Right cardiac atrium (tissue), 5 donors: ENCODE measurements at regions not wholly inside any gene's neighbourhood (a gene's known extent, or its start where the extent isn't known, plus 50 kb on each side); places are given as distances from the start of the nearest gene placed in this dataset.

Experiments
- ATAC-seq, 2 donors: fragments of 200-7000 bp; cut with Tn5 transposase; one replicate each; pipeline versions ENCODE4 v1.8.0 to v1.9.1; 2020; ENCODE audit warnings: moderate library complexity in 2 of 2, mild to moderate bottlenecking in 1 of 2
- DNase-seq, 3 donors: peaks; one replicate each; pipeline ENCODE4 v3.0.0-alpha.2; 2020
- H3K27ac ChIP-seq: one replicate; pipeline ENCODE4 v1.5.1; 2013; ENCODE audit warnings: mild to moderate bottlenecking, low read length, control low read depth, moderate library complexity
- H3K27me3 ChIP-seq: one replicate; pipeline ENCODE4 v1.6.1; 2013; ENCODE audit not compliant: control insufficient read depth, insufficient read depth
- H3K4me1 ChIP-seq: one replicate; pipeline ENCODE4 v1.6.1; 2013; ENCODE audit warnings: low read length; ENCODE audit not compliant: control insufficient read depth, insufficient read depth
- H3K4me3 ChIP-seq: one replicate; pipeline ENCODE4 v1.5.1; 2013; ENCODE audit warnings: low read length, control low read depth
- H3K9me3 ChIP-seq: one replicate; pipeline ENCODE4 v1.6.1; 2013; ENCODE audit warnings: low read length; ENCODE audit not compliant: control insufficient read depth
- WGBS: extraction: QIAGEN DNeasy Blood & Tissue Kit; methylation state at CpG from one replicate; pipeline ENCODE4 v1.1.7; 2013; 5-methylcytosine and 5-hydroxymethylcytosine counted together
- intact Hi-C, 4 donors: fragments of 100-400 bp; cut with DNase I; formaldehyde crosslinking; loops; one replicate each; pipeline versions ENCODE4 v1.11.0 to v1.14.0; 2022 to 2023
- donor health status: healthy with polysubstance abuse.
- donor health status: DM: no; HTN: yes; CAD: no.
- donor health status: DM: no; HTN: no; CAD: no.
- donor health status: DM: no; HTN: yes; CAD: no; lungs with severe emphysema.
- donor health status: DM: yes; HTN: yes; CAD: no.

GRCh38 chr12:105847068-105847467 lies 291.7 kb downstream of the NUAK1 start:
- Histone ChIP-seq H3K27ac (no peak overlapping the region), H3K4me3 (no peak overlapping the region), H3K27me3 (no peaks in the 10 kb centered on the region), H3K9me3 (no peaks in the 10 kb centered on the region), H3K4me1 (no peaks in the 10 kb centered on the region)
- ATAC-seq, result no peak
- WGBS, result 96% methylated on average over 1 of the region's 1 CpG
- intact Hi-C loops, result no loop called here
- no peak for DNase-seq

- 95% methylated on average over 2 of the region's 2 CpGs for WGBS
- intact Hi-C loops, result no loop called here
- Histone ChIP-seq H3K4me3 (no peak overlapping the region), H3K9me3 (no peaks in the 10 kb centered on the region), H3K27ac (no peak overlapping the region), H3K4me1 (peaks cover 2% of the 10 kb centered on the region), H3K27me3 (no peaks in the 10 kb centered on the region)
- DNase-seq (no peak), ATAC-seq (no peak)
Observed at GRCh38 chr12:105848286-105848685, 290.5 kb downstream of the NUAK1 start.

GRCh38 chr12:105850103-105850968 lies 288.4 kb downstream of the NUAK1 start:
- Histone ChIP-seq H3K4me1 (peaks cover 2% of the 10 kb centered on the region), H3K27ac (no peak overlapping the region), H3K4me3 (no peak overlapping the region), H3K27me3 (no peaks in the 10 kb centered on the region), H3K9me3 (no peaks in the 10 kb centered on the region)
- ATAC-seq, result no peak
- WGBS, result 58% methylated on average over 6 of the region's 6 CpGs
- no peak for DNase-seq
- intact Hi-C loops, result no loop called here

GRCh38 chr12:105852496-105852895 lies 286.3 kb downstream of the NUAK1 start:
- DNase-seq (no peak), ATAC-seq (no peak)
- Histone ChIP-seq H3K9me3 (no peaks in the 10 kb centered on the region), H3K27me3 (no peaks in the 10 kb centered on the region), H3K4me1 (peaks cover 2% of the 10 kb centered on the region), H3K4me3 (peak overlapping the region; percentile 33), H3K27ac (no peak overlapping the region)
- intact Hi-C loops, result no loop called here
- 28% methylated on average over 7 of the region's 7 CpGs for WGBS

- Histone ChIP-seq H3K27me3 (no peaks in the 10 kb centered on the region), H3K4me3 (no peak overlapping the region), H3K9me3 (no peaks in the 10 kb centered on the region), H3K27ac (no peak overlapping the region), H3K4me1 (peaks cover 2% of the 10 kb centered on the region)
- DNase-seq (peak; percentile 65 to 81 (median 80)), ATAC-seq (peak; percentile 94 to 95)
- intact Hi-C loops, result no loop called here
- WGBS, result 18% methylated on average over 2 of the region's 2 CpGs
Observed at GRCh38 chr12:105852951-105853350, 285.8 kb downstream of the NUAK1 start.

GRCh38 chr12:105854071-105854470 lies 284.7 kb downstream of the NUAK1 start:
- Histone ChIP-seq H3K27ac (no peak overlapping the region), H3K9me3 (no peaks in the 10 kb centered on the region), H3K27me3 (no peaks in the 10 kb centered on the region), H3K4me3 (no peak overlapping the region), H3K4me1 (peaks cover 2% of the 10 kb centered on the region)
- DNase-seq, result no peak
- WGBS, result 81% methylated on average over 2 of the region's 2 CpGs
- no peak for ATAC-seq
- intact Hi-C loops, result no loop called here

GRCh38 chr12:105855361-105856047 lies 283.2 kb downstream of the NUAK1 start:
- 74% methylated on average over 3 of the region's 3 CpGs for WGBS
- no peaks in the 10 kb centered on the region for H3K9me3 ChIP-seq
- no peak overlapping the region for H3K4me3 ChIP-seq
- H3K27me3 ChIP-seq, result no peaks in the 10 kb centered on the region
- peak in 2 of 3 donors; percentile 22 to 68 for DNase-seq
- ATAC-seq, result no peak
- H3K4me1 ChIP-seq, result peaks cover 2% of the 10 kb centered on the region
- H3K27ac ChIP-seq, result no peak overlapping the region
- intact Hi-C loops, result no loop called here

GRCh38 chr12:105856048-105856405 lies 282.7 kb downstream of the NUAK1 start:
- Histone ChIP-seq H3K9me3 (no peaks in the 10 kb centered on the region), H3K4me1 (peaks cover 2% of the 10 kb centered on the region), H3K27me3 (no peaks in the 10 kb centered on the region), H3K4me3 (no peak overlapping the region), H3K27ac (no peak overlapping the region)
- intact Hi-C loops, result no loop called here
- no peak for ATAC-seq
- DNase-seq, result no peak
- 60% methylated on average over 2 of the region's 2 CpGs for WGBS

GRCh38 chr12:105858981-105859710 lies 279.6 kb downstream of the NUAK1 start:
- intact Hi-C loops, result no loop called here
- H3K27ac ChIP-seq, result no peak overlapping the region
- WGBS, result 85% methylated on average over 4 of the region's 4 CpGs
- DNase-seq (no peak), ATAC-seq (no peak)
- no peak overlapping the region for H3K4me3 ChIP-seq
- H3K9me3 ChIP-seq, result no peaks in the 10 kb centered on the region
- no peaks in the 10 kb centered on the region for H3K27me3 ChIP-seq
- no peaks in the 10 kb centered on the region for H3K4me1 ChIP-seq

GRCh38 chr12:105860561-105861207 lies 278.1 kb downstream of the NUAK1 start:
- H3K4me3 ChIP-seq, result no peak overlapping the region
- intact Hi-C loops, result no loop called here
- H3K9me3 ChIP-seq, result no peaks in the 10 kb centered on the region
- H3K4me1 ChIP-seq, result no peaks in the 10 kb centered on the region
- DNase-seq, result no peak
- no peak overlapping the region for H3K27ac ChIP-seq
- no peaks in the 10 kb centered on the region for H3K27me3 ChIP-seq
- ATAC-seq, result no peak
- WGBS, result 94% methylated on average over 3 of the region's 3 CpGs

- intact Hi-C loops, result no loop called here
- H3K27me3 ChIP-seq, result no peaks in the 10 kb centered on the region
- WGBS, result 68% methylated on average over 2 of the region's 2 CpGs
- H3K4me1 ChIP-seq, result no peaks in the 10 kb centered on the region
- no peak for ATAC-seq
- no peak for DNase-seq
- H3K27ac ChIP-seq, result no peak overlapping the region
- H3K9me3 ChIP-seq, result no peaks in the 10 kb centered on the region
- H3K4me3 ChIP-seq, result no peak overlapping the region
Observed at GRCh38 chr12:105861227-105861626, 277.5 kb downstream of the NUAK1 start.
